D721Med (cell line): ENCODE measurements at regions not wholly inside any gene's neighbourhood (a gene's known extent, or its start where the extent isn't known, plus 50 kb on each side); places are given as distances from the start of the nearest gene placed in this dataset.
A peak's percentile ranks its signal among the peaks of the same experiment; 100 is the strongest.

Source experiments
- DNase-seq: peaks from one replicate; pipeline ENCODE4 v3.0.0; 2011; ENCODE audit warnings: low spot score; ENCODE audit not compliant: insufficient read length
- FAIRE-seq: peaks from 2 replicates; lab custom pipeline; 2011; peaks lifted over from hg19 to GRCh38; lab: Jason Lieb, UNC
- TF ChIP-seq, protein P1 (sequence below): IDR thresholded peaks from 2 replicates; pipeline ENCODE4 v1.5.1; 2012; ENCODE audit warnings: mild to moderate bottlenecking, control low read depth; ENCODE audit not compliant: insufficient read depth; ENCODE audit errors: missing control alignments

GRCh38 chr2:104033399-104033798 is 820.5 kb upstream of the POU3F3 start:
- TF ChIP-seq, protein P1, sequence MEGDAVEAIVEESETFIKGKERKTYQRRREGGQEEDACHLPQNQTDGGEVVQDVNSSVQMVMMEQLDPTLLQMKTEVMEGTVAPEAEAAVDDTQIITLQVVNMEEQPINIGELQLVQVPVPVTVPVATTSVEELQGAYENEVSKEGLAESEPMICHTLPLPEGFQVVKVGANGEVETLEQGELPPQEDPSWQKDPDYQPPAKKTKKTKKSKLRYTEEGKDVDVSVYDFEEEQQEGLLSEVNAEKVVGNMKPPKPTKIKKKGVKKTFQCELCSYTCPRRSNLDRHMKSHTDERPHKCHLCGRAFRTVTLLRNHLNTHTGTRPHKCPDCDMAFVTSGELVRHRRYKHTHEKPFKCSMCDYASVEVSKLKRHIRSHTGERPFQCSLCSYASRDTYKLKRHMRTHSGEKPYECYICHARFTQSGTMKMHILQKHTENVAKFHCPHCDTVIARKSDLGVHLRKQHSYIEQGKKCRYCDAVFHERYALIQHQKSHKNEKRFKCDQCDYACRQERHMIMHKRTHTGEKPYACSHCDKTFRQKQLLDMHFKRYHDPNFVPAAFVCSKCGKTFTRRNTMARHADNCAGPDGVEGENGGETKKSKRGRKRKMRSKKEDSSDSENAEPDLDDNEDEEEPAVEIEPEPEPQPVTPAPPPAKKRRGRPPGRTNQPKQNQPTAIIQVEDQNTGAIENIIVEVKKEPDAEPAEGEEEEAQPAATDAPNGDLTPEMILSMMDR = peak; percentile 70
- FAIRE-seq = peak; percentile 41
- no peak for DNase-seq

- peak; percentile 79 for FAIRE-seq
- TF ChIP-seq, protein P1 = no peak
These were observed 813.1 kb upstream of the POU3F3 start for GRCh38 chr2:104040771-104041170.

GRCh38 chr2:104041351-104041750 is 812.6 kb upstream of the POU3F3 start:
- DNase-seq = no peak
- TF ChIP-seq, protein P1 = no peak
- FAIRE-seq = no peak

More at GRCh38 chr2:104040771-104041170, 813.1 kb upstream of the POU3F3 start:
- DNase-seq = no peak

DNA sequence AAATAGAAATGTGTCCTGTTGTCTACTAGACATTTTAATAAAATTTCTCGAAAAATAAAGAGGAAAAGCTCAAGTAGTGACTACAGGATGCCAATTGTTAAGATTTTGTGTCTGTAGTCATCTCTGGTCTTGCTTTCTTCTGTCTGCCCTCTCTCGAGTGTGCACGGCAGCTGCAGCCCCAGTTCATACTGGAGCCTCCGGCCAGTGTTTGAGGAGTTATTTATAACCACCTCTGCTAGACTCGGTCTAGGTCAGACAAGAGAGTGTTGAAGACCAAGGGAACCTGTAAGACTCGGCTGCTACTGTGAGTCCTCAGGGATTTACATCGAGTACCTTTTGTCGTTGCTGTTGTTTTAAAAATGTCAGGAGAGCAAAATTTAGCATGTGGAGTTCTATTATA is 810.1 kb upstream of the POU3F3 start:
- TF ChIP-seq, protein P1 = no peak

DNA sequence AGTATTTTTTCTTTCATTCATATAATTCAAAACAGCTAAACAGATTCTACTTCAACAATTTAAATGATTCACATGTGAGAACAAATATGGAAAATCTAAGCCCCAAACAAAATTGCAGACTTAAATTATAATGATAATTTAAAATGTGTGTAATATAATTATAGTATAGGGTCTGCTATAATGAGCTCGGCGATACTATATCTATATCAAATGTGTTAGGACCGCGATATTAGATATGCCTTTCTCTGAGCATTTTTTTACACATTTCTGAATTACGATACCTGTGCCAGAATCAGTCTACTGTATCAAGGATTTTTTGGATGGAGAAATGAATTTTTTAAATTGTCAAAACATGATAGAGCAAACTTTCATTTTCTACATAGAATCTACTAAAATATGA is 808.8 kb upstream of the POU3F3 start:
- DNase-seq = no peak
- no peak for FAIRE-seq
- TF ChIP-seq, protein P1 = no peak

More for the DNA sequence above, 810.1 kb upstream of the POU3F3 start:
- FAIRE-seq (no peak), DNase-seq (no peak)

- no peak for FAIRE-seq
- TF ChIP-seq, protein P1 = no peak
- DNase-seq = no peak
These were observed 807.4 kb upstream of the POU3F3 start for GRCh38 chr2:104046466-104046865.

GRCh38 chr2:104047516-104047915 is 806.4 kb upstream of the POU3F3 start:
- no peak for DNase-seq
- TF ChIP-seq, protein P1 = no peak
- no peak for FAIRE-seq
